ENCODE measurements at regions not wholly inside any gene's neighbourhood (a gene's known extent, or its start where the extent isn't known, plus 50 kb on each side); places are given as distances from the start of the nearest gene placed in this dataset.
"Not testable (repeated sequence)": the region's sequence is repeated elsewhere in the genome, so short reads cannot be mapped to it uniquely, and the experiment has no call there.

DNA sequence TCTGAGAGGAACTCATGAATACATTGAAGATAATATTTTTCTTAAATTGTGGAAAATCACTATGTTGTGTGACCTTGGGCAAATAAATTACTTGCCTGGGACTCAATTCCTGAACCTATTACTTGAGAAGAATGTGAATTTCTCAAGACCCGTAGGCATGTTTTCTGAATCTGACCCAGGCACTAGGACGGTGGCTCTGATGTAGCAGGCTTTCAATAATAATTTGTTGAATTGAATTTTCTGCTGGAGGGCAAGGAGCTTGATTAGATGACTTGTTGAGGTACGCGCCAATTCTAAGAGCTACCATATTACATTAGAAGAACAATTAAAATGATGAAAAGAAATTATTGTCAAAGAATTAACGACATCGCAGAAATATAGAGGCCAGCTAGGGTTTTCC is 150.2 kb upstream of the LRRC3B start:
- no peak for DNase-seq (ENCODE audit: extremely low read depth, low read depth, low spot score)

DNA sequence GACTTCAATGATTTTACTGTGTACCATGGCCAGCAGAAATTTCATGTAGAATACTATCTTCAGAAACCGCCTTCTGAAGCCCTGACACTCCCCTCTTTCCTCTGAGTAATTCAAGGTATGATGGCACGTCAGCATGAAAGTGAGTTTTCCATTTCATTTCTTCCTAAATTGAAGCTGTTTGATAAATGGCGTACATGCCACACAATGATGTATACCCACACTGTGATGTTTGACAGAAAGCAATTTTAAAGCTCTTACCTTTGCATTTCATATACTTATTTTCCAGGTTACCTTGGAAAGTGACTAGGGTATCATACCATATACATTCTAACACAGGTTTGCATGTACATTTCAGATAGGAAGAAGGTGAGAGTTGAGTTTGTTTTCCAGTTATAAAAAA is 147.9 kb upstream of the LRRC3B start:
- DNase-seq (ENCODE audit: extremely low read depth, low read depth, low spot score) = no peak

DNA sequence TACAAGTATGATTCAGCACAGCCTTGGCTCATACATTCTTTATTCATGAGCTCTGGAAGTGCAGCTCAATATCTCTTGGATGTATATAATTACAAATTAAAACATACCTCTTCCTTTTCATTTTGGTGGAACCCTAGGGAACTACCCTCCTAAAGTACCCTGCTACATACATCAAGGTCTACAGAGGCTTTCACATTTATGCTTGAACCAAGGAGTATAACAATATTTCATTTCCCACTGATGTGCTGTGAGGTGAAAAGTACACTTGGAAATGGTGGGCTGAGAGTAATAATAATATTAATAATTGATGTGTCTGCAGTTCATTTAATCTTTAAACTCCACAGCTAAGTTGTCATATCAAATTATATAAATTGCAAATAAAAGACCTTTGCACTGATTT is 142.2 kb upstream of the LRRC3B start:
- DNase-seq (ENCODE audit: extremely low read depth, low read depth, low spot score) = no peak

DNA sequence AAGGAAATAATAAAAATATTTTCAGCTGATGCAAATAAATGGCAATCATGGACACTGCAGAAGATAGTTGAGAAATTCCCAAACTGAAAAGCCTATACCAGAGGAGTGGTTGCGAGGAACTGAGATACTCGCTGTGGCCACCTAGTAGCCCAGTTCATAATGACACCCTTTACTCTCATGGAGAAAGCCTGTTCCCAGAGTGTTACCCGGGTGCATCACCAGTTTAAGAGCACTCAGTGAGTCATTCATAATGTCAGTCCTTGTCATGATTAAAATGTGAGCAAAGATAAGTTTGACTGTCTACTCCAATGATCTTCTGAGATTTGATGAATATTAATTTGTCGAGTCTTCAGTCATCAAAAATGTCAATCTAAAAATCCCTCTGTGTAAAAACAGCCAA is 138.4 kb upstream of the LRRC3B start:
- DNase-seq (ENCODE audit: extremely low read depth, low read depth, low spot score) = no peak

DNA sequence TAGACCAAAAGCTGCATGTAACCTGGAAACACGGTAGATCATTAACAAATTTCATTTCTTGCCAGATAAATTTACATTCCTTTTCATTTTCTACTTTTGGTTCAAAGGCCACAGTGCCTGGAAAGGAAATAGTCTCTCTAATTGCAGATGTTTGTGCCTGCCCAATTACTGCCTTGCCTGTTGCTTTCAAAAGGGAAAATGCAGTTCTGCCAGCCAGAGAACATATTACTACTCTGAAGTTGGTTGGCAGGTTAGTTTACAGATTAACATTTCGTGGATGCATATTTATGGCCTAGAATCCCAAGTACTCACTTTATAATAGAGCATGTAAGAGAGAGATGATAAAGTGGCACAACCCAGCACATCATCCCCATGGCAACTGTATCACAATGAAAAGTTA is 124.3 kb upstream of the LRRC3B start:
- no peak for DNase-seq (ENCODE audit: extremely low read depth, low read depth, low spot score)

DNA sequence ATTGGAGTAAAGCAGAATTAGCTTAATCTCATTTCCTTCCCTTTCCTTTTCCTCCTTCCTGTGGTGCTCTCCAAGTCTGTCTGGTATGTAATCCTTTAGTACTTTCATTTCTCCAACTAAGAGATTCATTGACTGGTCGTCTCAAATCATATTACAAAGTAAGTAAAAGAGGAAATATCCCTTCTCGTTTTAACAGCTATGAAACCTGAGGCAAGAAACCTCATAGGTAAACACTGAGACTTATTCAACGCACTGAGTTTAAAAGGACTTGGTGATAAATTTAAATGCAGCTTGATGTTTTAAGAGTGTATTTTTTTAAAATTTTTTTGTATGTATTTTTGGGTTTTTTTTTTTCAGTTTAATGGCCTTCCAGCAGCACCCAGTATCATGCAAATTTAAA is 117.2 kb upstream of the LRRC3B start:
- DNase-seq (ENCODE audit: extremely low read depth, low read depth, low spot score) = no peak

DNA sequence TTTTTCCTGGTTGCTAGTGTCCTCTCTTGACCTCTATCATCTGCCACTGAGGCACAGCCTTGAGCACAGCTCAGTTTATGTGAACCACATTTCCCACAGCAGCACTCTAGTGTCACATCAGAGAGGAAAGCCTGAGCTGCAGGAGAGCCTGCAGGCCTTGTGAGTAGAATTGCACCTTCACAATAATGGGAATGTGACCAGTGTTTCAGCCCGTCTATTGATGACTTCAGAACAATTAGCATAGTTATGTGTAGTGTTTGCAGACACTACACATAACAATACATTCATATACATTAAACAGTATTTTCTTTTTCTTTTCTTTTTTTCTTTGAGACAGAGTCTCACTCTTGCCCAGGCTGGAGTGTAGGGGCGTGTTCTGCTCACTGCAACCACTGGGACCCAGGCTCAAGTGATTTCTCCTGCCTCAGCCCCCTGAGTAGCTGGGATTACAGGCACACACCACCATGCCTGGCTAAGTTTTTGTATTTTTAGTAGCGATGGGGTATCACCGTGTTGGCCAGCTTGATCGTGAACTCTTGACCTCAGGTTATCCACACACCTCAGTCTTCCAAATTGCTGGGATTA is 108.0 kb upstream of the LRRC3B start:
- DNase-seq (ENCODE audit: extremely low read depth, low read depth, low spot score) = not testable (repeated sequence)

DNA sequence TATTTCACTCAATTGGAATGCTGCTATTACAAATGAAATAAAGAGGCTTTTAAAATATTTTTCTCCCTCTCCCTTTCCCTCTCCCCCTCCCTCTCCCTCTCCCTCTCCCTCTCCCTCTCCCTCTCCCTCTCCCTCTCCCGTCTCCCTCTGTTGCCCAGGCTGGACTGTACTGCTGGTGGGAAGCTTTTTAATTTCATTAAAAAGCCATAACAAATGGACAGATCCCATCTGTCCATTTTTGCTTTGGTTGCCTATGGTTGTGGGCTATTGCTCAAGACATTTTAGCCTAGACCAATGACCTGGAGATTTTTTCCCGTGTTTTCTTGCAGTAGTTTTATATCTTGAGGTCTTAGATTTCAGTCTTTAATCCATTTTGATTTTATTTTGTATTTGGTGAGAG is 107.2 kb upstream of the LRRC3B start:
- DNase-seq (ENCODE audit: extremely low read depth, low read depth, low spot score) = no peak

DNA sequence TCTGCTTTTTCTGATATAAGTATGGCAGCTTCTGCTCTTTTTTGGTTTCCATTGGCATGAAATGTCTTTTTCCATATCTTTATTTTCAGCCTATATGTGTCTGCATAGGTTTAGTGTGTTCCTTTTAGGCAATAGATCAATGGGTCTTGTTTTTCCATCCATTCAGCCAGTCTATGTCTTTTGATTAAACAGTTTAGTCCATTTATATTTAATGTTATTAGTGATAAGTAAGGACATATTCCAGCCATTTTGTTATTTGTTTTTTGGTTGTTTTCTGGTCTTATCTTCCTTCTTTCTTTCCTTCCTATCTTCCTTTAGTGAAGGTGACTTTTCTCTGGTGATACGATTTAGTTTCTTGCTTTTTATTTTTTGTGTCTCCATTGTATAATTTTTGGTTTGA is 101.3 kb upstream of the LRRC3B start:
- DNase-seq (ENCODE audit: extremely low read depth, low read depth, low spot score) = no peak

DNA sequence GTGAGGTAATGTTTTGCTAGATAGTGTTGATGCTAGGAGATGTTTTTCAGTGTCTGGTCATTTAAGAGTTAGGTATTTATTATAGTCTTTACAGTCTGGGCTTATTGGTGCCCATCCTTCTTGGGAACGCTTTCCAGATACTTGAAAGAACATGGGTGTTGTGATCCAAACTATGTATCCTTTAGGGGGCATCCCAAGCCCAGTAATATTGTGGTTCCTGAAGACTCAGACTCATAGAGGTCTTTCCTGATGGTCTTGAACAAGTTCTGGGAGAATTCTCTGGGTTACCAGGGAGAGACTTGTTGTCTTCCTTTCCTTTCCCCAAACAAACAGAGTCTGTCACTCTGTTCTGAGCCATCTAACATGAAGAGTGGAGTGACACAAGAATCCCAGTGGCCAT is 99.7 kb upstream of the LRRC3B start:
- no peak for DNase-seq (ENCODE audit: extremely low read depth, low read depth, low spot score)

DNA sequence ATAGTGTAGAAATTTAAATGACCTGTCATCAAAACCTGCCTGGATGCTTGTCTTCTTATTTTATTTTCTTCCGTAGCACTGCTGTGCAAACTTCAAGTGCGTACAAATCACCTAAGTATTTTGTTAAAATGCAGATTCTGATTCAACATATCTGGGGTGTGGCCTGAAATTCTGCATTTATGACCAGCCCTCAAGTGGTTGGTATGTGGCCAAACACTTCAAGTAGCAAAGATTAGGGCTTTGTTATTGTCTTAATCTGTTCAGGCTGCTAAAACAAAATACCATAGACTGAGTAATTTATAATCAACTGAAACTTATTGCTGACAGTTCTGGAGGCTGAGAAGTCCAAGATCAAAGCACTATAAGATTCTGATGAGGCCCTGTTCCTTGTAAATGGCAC is 97.6 kb upstream of the LRRC3B start:
- DNase-seq (ENCODE audit: extremely low read depth, low read depth, low spot score) = no peak

DNA sequence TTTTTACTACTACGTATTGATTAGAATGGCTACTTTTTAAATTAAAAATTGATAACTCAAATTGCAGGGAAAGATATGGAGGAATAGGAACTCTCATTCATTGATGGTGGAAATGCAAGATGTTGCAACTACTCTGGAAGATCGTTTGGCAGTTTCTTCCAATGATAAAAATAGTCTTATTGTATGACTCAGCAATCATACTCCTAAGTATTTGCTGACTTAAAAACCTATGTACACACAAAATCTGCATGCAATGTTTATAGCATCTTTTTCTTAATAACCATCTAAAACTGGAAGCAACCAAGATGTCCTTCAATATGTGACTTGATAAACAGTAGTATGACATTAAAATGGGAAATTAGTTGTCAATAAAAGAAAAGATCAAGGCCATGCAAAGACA is 87.4 kb upstream of the LRRC3B start:
- no peak for DNase-seq (ENCODE audit: extremely low read depth, low read depth, low spot score)

DNA sequence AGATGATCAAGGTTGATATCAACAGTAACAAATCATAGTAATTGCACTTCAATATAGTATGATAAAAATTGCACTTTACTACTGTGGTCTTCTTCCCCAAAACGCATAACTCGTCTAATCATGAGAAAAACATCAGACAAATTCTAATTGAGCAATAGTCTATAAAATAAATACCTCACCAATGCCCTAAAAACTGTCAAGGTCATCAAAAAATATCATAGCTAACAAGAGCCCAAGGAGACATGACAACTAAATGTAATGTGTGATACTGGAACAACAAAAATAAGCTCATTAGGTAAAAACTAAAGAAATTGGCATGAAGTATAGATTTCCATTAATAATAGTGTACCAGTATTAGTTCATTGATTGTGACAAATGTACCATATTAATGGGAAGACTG is 85.6 kb upstream of the LRRC3B start:
- DNase-seq (ENCODE audit: extremely low read depth, low read depth, low spot score) = no peak

DNA sequence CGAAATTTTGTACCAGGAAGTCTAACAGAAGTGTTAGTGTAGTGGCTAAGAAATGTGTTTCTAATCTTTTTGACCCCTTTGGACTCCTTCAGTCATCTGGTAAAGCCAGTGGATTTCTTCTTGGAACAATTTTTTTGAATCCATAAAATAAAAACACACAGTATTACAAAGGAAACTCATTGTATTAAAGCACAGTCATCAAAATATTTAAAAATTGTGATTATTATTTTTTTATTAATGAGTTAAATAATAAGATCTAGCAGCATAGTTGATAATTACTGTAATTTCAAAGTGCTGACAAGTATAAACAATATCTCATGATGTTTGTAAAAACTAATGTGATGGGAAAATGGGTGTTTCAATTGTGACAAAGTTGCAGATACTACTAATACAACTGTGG is 72.2 kb upstream of the LRRC3B start:
- no peak for DNase-seq (ENCODE audit: extremely low read depth, low read depth, low spot score)

DNA sequence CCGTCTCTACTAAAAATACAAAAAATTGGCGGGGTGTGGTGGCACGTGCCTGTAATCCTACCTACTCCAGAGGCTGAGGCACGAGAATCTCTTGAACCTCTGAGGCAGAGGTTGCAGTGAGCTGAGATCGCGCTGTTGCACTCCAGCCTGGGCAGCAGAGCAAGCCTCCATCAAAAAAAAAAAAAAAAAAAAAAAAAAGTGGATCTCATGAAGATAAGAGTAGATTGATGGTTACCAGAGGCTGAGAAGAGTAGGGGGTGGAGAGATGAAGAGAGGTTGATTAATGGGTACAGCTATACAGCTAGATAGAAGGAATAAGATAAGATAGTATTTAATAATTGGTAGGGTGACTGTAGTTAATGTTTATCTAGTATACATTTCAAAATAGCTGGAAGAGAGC is 65.9 kb upstream of the LRRC3B start:
- DNase-seq (ENCODE audit: extremely low read depth, low read depth, low spot score) = no peak

DNA sequence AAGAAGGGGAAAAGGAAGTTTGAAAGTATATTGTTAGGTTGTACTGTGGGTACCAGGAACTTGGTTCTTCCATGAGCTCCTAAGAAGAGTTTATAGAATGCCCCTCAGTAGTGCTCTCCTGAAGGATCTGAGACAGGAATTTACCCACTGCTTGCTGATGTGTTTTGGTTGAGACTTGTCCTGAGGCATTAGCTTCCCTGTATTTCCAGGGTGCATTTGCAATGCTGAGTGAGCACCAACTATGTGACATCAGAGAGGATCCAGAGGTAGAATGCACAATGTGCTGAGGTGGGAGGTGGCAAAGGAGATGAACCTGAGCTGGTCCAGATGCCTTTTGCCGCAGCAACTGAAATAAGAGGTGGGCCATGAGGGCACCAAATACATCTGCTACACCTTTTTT is 64.3 kb upstream of the LRRC3B start:
- DNase-seq (ENCODE audit: extremely low read depth, low read depth, low spot score) = no peak

DNA sequence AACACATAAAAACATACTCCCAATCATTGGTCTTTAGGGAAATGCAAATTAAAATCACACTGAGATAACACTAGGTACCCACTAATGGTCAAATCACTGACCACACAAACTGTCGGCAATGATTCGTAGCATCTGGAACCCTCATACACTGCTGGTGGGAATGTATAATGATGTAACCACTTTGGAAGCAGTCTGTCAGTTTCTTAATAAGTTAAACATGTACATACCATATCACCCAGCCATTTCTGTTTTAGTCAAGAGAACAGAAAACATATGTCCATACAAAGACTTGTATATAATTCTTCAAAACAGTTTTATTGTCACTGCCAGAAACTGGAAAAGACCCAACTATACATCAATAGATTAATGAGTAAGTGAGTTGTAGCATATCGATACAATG is 63.3 kb upstream of the LRRC3B start:
- DNase-seq (ENCODE audit: extremely low read depth, low read depth, low spot score) = no peak

DNA sequence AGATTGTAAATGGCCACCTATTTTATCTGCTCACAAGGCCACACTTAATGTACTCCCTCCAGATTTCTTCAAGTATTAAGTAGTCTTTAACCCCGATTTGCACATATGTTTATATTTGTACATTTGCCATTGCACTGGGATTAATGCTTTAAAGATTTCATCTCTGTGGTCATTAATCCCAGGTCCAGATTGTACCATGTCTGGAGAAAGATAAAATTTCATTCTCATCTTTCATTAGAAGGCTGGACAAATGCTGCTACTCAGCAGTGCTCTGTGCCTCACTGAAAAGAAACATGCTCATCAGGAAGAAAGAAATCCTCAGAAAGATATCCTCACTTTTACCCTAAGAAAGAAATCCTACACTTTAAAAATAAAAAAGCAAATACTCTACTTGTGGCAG is 62.5 kb upstream of the LRRC3B start:
- no peak for DNase-seq (ENCODE audit: extremely low read depth, low read depth, low spot score)

DNA sequence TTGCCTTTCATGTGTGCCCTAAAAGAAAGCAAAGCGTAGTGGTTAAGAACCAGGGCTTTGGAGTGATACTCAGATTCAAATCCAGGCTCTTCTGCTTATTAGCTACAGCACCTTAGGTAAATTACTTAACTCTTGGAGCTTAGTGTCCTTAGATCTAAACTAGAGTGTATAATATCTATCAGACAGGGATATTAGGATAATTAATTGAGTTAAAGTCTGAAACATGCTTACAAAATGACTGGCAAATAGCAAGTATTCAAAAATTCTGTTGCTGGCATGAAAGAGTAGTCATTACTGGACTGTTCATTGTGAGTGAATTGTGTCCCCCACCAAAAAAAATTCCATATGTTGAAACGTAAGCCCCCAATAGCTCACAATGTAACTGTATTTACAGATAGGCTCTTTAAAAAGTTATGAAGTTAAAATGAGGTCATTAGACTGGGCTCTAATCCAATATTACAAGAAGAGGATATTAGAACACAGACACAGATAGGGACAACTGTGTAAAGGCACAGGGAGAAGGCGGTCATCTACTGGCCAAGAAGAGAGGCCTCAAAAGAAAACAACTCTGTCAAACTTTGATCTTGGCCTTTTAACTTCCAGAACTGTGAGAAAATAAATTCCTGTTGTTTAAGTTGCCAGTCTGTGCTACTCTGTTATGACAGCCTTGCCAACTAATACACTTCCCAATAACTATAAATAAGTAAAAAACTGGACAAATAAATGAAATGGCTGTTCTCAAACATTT is 60.4 kb upstream of the LRRC3B start:
- DNase-seq (ENCODE audit: extremely low read depth, low read depth, low spot score) = no peak

Measured in glomerular endothelial cell (primary cell).